Activated CD4-positive, alpha-beta T cell treated with anti-CD3 and anti-CD28 coated beads, Interleukin-2, amount 50 U/mL, for 24 hours (primary cell): ENCODE measurements at regions not wholly inside any gene's neighbourhood (a gene's known extent, or its start where the extent isn't known, plus 50 kb on each side); places are given as distances from the start of the nearest gene placed in this dataset.
"Not testable (repeated sequence)": the region's sequence is repeated elsewhere in the genome, so short reads cannot be mapped to it uniquely, and the experiment has no call there.

Source experiments
- DNase-seq, 2 donors: peaks; one replicate each; pipeline ENCODE4 v3.0.0-alpha.2; 2020; ENCODE audit warnings: low read depth in 1 of 2, low spot score in 1 of 2

DNA sequence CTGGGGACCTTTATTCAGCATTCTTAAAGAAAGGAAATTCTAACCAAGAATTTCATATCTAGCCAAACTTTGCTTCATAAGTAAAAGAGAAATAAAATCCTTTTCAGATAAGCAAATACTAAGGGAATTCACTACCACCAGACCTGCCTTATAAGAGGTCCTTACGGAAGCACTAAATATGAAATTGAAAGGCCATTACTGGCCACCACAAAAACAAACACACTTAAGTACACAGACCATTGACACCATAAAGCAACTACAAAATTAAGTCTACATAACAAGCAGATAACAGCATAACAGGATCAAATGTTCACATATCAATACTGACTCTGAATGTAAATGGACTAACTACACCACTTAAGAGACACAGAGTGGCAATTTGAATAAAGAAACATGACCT, 361.4 kb upstream of the POU5F2 start:
- DNase-seq = no peak

DNA sequence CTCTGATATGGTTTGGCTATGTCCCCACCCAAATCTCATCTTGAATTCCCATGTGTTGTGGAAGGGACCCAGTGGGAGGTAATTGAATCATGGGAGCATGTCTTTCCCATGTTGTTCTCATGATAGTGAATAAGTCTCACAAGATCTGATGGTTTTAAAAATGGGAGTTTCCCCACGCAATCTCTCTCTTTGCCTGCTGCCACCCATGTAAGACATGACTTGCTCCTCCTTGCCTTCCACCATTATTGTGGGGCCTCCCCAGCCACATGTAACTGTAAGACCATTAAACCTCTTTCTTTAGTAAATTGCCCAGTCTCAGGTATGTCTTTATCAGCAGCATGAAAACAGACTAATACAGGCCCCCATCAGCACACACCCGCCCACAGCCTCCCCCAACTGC, 356.0 kb upstream of the POU5F2 start:
- not testable (repeated sequence) for DNase-seq

DNA sequence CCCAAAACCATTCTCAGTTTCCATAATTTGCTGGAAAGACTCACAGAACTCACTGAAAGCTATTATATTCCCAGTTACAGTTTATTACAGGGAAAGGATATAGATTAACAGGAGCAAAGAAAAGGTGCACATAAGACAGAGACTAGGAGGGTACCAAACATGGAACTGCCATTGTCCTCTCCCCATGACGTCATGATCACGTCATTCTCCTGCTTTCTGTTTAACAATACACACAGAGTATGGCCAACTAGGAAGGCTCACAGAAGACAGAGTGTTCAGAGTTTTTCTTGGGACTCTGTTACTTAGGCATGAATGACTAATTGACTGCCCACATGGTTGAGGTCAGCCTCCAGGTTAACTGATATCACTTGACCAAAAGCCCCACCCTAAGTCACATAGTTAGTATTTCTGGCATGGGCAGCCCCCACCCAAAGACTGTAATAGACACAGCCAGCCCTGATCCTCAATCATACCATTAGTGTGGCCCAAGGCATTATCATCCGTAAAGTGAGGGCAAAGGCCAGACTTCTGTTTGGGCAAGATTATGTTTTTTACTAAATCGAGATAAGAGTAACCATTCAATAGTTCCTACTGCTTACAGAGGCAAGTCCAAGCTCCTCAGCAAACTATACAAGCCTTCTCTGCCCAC, 353.5 kb upstream of the POU5F2 start:
- no peak for DNase-seq

DNA sequence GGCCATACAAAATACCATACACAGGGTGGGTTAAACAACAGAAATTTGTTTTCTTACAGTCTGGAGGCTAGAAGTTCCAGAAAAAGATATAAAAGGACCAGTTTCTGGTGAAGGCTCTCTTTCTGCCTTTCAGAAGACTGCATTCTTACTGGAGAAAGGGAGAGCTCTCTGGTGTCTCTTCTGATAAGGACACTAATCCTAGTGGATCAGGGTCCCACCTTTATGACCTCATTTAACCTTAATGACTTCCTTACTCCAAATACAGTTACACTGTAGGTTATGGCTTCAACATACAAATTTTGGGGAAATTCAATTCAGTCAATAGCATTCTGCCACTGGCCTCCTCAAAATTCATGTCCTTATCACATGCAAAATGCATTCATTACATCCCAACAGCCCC, 351.9 kb upstream of the POU5F2 start:
- DNase-seq = no peak

DNA sequence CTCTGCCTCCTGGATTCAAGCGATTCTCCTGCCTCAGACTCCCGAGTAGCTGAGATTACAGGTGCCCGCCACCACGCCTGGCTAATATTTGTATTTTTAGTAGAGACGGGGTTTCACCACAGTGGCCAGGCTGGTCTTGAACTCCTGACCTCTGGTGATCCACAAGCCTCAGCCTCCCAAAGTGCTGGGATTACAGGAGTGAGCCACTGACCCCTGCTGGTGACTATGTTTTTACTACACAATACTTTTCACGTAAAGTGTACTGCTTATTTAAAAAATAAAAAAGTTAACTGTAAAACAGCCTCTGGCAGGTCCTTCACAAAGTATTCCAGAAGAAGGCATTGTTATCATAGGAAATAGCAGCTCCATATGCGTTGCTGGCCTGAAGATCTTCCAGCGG, 345.2 kb upstream of the POU5F2 start:
- not testable (repeated sequence) for DNase-seq

DNA sequence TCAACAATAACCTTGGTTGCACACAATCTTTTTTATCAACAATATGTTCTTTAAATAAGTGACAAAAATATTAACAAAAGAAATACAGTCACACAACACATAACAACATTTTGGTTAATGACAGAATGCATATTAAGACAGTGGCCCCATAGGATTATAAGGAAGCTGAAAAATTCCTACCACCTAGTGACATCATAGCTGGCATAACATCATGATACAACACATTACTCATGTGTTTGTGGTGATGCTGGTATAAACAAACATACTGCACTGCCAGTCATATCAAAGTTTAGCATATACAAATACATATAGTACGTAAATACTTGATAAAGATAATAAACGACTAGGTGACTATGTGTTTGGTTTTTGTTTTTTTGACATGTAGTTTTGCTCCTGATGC, 344.8 kb upstream of the POU5F2 start:
- DNase-seq = no peak

DNA sequence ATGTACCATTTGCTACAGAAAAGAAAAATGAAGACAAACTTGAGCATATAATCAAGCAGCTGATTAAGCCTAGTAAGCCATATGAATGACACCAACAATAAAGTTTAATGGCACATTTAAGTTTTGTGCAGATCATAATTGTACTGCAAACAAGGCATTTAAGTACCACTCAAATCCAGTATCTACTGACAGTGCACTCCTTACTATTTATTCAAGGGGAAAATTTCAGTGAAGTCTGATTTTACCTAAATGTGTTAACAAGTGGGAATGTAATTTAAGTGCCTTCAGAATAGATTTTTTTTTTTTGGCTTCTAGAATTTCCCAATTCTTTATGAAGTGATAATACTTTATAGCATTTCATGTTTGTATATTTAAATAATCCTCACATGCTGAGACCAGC, 341.0 kb upstream of the POU5F2 start:
- no peak for DNase-seq

DNA sequence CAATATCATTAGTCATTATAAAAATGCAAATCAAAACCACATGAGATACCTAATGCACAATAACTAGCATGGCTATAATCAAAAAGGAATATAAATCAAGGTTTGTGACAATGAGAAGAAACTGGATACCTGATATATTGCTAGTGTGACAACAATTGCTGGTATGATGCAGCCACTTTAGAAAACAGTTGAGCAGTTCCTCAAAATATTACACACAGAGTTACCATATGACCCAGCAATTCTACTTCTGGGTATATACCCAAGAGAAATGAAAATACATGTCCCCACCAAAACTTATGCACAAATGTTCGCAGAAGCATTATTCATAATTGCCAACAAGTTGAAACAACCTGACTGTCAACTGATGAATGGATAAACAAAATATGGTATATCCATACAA, 339.7 kb upstream of the POU5F2 start:
- no peak for DNase-seq

DNA sequence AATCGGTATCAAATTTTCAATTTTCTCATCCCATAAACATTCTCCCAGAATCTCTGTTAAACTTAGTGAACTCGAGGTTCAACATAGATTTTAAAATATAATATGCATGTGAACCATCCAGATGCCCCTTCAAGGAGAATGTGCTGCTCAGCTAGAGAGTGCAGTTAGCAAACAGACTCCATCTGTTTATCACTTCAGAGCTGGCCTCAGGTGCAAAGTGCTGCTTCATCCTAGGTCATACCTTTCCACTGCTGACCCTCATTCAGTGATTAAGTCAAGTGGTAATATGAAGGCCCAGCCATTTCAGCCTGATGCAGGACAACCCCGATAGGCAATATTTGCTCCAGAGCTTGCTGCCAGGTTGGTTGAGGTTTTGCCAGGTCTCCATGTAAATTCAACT, 339.0 kb upstream of the POU5F2 start:
- no peak for DNase-seq

DNA sequence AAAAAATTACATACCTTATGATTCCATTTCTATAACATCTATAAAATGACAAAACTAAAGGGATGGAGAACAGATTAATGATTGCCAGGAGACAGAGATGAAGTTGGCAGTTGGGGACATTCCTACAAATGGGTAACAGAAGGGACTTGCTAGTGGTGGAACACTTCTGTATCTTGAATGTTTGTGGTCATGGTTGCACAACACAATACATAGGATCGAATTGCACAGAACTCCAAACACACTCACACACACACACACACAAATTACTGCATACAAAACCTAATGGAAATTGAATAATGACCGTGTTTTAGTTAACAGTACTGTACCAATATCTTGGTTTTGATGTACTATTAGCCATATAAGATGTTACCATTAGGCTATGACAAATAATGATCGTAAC, 330.7 kb upstream of the POU5F2 start:
- DNase-seq = no peak

DNA sequence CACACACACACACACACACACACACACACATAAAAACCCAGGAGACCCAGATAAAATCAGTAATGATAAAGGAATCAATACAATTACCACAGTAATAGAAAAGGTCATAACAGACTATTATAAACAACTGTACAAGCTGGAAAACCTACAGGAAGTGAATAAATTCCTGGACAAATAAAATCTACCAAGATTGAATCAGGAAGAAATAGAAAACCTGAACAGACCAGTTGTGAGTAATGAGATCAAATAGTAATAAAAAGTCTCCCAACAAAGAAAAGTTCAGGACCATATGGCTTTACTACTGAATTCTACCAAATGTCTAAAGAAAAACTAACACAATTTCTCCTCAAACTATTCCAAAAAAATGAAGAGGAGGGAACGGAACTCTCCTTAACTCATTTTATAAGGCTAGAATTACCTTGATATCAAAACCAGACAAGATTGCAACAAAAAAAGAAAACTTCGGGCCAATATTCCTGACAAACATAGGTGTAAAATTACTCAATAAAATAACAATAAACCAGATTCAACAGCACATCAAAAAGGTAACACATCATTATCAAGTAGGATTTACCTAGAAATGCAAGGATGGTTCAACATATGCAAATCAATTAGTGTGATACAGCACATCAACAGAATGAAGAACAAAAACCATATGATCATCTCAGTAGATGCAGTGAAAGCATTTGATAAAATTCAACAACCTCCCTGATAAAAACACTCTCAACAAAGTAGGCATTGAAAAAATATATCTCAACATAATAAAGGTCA, 325.2 kb upstream of the POU5F2 start:
- no peak for DNase-seq

DNA sequence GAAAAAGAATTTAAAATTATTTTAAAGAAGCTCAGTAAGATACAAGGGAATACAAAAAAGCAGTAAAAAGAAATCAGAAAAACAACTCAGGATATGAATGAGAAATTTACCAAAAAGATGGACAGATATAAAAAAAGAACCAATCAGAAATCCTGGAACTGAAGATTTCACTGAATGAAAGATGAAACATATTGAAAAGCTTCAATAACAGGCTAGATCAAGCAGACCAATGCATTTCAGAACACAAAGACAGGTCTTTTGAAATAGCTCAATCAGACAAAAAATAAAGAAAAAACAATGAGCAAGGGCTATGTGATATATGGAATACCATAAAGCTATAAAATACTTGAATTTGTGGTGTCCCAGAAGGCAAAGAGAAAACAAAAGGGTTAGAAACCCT, 322.6 kb upstream of the POU5F2 start:
- no peak for DNase-seq

DNA sequence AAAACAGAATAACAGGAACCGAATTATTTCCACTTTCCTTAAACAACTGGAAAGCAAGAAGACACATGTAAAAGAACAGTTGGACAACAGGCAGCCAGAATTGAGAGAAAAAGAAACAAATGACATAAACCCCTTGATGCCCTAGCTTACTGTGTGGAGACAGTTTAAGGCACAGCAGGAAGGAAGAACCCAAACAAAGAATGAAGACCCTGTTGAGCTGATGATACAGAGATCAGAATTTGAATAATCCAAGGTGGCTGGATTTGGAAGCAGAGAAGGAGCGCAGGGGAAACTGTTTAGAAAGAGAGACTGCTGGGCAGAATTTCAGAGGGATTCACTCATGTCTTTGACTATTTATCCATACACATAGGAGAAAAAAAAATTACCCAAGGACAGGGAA, 316.3 kb upstream of the POU5F2 start:
- no peak for DNase-seq

DNA sequence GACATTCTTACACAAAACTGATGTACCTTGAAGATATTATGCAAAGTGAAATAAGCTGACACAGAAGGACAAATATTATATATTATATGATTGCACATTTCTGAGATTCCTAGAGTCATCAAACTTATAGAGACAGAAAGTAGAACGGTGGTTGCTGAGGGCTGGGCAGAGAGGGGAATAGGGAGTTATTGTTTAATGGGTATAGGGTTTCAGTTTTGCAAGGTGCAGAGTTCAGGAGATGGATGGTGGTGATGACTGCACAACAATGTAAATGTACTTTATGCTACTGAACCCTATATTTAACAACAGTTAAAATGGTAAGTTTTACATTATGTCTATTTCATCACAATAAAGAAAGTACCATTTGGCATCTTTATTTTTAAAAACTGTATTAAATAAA, 315.8 kb upstream of the POU5F2 start:
- no peak for DNase-seq

DNA sequence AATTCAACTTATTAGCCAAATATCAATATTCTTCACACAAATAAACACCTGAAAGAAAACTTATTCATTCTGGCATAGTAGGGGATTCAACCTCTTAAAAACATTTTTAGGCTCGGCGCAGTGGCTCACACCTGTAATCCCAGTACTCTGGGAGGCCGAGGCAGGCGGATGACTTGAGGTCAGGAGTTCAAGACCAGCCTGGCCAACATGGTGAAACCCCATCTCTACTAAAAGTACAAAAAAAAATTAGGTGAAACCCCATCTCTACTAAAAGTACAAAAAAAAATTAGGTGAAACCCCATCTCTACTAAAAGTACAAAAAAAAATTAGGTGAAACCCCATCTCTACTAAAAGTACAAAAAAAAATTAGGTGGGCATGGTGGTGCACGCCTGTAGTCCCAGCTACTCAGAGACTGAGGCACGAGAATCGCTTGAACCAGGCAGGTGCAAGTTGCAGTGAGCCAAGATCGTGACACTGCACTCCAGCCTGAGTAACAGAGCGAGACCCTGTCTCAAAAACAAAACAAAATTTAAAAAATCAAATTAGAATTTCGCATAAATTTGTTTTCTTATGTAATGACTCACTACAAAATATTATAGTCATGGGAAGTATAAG, 308.0 kb upstream of the POU5F2 start:
- DNase-seq = not testable (repeated sequence)

DNA sequence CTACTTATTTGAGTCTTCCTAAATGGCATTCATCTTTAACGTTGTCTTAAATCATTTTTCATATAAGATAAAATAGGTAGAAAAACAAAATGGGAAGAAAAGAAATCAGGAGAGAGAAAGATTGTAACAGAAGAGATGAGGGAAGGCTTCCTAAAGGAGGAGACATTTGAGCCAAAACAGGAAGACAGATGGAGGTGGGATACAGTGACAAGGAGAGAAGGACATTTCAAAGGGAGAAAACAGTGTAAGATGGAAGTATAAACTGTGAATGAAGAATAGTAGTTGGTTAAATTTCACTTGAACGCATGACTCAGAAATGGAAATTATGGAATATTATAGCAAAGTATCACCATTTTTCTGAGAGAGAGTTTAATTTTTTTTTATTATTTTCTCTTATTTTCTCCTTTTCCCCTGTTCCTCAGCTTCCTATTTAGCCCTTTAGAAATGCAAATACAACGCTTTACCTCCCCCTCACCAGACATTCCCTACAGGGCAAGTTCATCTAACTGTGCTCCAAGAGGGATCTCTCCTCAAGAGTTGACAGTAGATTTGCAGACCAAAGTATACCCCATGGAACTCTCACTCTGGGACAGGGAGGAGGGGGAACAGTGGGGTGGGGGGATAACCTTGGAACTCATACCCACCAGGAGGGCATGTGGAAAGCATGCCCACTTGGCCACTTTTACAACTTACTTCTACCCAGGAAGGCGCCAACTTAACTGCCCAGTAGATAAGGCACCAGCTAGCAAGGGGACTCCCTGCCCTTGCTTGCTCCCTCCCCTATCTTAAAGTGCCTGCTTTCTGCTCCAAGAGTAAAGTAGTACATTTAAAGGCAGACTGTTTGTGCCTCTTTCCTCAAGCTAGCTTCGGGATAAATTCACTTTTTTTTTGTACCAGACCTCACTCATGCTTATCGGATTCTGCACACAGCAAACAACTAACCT, 304.7 kb upstream of the POU5F2 start:
- no peak for DNase-seq

DNA sequence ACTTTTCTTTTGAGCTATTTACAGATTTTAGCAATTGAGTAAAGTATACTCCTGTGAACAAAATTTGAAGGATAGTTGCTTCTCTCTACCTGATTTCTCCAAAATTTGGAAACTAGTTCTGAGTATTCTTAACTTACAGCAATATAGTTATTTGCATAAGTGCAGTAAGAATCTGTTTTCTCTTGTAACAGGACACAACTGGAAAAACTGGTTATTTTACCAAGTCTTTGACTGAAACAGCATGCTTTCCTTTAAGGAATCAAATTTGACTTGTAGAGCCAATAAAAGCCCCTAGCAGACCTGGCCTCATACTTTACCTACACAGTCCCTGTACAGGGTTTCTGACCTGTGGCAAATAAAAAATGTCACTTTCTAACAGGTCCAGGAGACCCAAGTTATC, 301.9 kb upstream of the POU5F2 start:
- DNase-seq = no peak

DNA sequence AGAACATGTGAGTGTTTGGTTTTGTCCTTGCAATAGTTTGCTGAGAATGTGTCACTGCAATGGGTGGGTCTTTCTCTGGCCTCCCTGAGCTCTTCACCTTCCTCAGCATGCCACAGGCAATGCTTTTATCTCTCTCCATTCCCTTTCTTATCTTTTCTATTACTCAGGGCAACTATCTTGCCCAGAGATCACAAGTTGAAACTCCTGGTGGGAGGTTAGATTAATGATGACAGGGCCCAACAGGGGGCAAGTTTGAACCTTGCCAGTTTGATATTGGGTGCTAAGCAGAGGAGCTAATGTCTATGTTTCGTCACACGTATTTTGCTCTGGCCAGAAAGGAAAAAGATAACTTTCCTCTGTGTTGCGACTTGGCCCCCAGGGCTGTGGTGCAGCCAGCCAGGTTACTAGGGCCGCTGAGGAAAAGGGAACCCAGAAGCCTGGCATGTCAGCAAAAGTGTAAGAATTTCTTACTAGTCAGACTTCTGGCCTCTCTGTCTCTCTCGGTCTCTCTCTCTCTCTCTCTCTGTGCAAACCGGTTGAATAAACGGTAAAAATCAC, 299.3 kb upstream of the POU5F2 start:
- no peak for DNase-seq

DNA sequence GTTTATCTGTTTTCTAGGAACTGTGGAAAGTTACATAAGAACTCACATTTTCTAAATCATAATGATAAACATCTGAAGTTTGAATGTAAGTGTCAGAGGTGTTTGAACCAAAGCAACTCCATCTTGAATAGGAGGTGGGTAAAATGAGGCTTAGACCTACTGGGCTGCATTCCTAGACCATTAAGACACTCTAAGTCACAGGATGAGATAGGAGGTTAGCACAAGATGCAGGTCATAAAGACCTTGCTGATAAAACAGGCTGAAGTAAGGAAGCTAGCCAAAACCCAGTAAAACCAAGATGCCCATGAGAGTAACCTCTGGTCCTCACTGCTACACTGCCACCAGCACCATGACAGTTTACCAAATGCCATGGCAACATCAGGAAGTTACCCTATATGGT, 297.7 kb upstream of the POU5F2 start:
- DNase-seq = no peak

DNA sequence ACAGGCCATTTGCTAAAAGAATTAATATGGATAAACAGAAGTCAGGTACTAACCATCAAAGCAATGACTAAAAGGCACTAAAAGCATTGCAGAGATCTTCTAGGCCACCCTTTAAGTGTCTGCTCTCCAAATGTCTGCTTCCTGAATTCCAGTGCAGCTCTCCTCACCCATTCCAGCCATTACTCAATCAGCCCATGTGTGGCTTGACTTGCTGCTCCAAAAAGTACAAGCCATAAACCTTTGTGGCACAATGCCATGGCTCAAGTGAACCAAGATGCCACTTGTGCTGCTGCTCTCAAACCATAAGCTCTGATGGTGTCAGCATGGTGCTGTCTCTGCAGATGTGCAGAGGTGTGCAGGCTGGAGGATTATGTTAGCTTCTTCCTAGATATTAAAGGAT, 290.2 kb upstream of the POU5F2 start:
- no peak for DNase-seq

DNA sequence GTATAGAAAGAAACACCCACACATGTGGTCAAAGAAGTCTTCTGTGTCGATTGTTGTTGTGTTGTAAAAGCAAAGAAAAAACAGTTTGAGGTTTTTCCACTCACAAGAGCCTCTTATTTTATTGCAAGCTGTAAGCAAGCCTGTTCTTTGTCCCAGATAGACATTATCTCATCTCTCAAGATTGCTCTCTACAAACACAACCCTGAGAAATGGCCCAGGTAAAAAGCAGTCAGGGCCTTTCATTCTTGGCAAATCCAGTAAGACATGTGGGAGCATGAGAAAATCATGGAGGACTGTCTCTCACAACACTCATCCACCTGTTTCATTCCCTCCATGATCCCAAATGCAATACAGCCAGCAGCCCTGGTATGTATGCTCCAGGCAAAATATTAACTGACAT, 286.6 kb upstream of the POU5F2 start:
- no peak for DNase-seq
